K562 (cell line): ENCODE measurements at regions not wholly inside any gene's neighbourhood (a gene's known extent, or its start where the extent isn't known, plus 50 kb on each side); places are given as distances from the start of the nearest gene placed in this dataset.

Experiments
- ATF2 ChIP-seq: sonication (generic); formaldehyde crosslinking; IDR thresholded peaks from 2 replicates; pipeline ENCODE4 v1.8.1; 2022; ENCODE audit warnings: missing genetic modification reagents
- CHCHD3 ChIP-seq: fragments of 250-450 bp; sonication (Bioruptor Pico); IDR thresholded peaks from 2 replicates; pipeline ENCODE4 v2.1.2; 2022; ENCODE audit warnings: mild to moderate bottlenecking
- CTCF ChIP-seq, 3 experiments: IDR thresholded peaks in 2 of 3; conservative IDR thresholded peaks in 1 of 3; 2 replicates each; pipeline ENCODE4 v1.5.1; 2011 to 2012; ENCODE audit warnings: low read length in 3 of 3, mild to moderate bottlenecking in 3 of 3, control low read depth in 2 of 3, improper control_type of control experiment in 1 of 3, inconsistent platforms in 1 of 3, low read depth in 1 of 3, mixed read lengths in 1 of 3, moderate library complexity in 1 of 3; ENCODE audit not compliant: insufficient read depth in 2 of 3
- GTF3C2 ChIP-seq: IDR thresholded peaks from 3 replicates; pipeline ENCODE4 v1.6.1; 2011; ENCODE audit warnings: borderline replicate concordance, mild to moderate bottlenecking, moderate library complexity; ENCODE audit not compliant: insufficient read length; ENCODE audit errors: extremely low read depth
- HDGF ChIP-seq: fragments of 450-650 bp; IDR thresholded peaks from 2 replicates; pipeline ENCODE4 v1.6.1; 2016
- JUN ChIP-seq, 2 experiments: sonication (generic) in 1 of 2; formaldehyde crosslinking in 1 of 2; IDR thresholded peaks; 2 replicates each; pipeline versions ENCODE4 v1.6.1 to v1.8.0; 2012 to 2022; ENCODE audit warnings: borderline replicate concordance in 2 of 2, mild to moderate bottlenecking in 2 of 2, improper control_type of control experiment in 1 of 2, low read depth in 1 of 2, low read length in 1 of 2, missing genetic modification reagents in 1 of 2
- KHSRP ChIP-seq: fragments of 450-650 bp; IDR thresholded peaks from 2 replicates; pipeline ENCODE4 v1.6.1; 2017
- POLR2A ChIP-seq: fragments of 450-650 bp; conservative IDR thresholded peaks from 2 replicates; pipeline ENCODE4 v1.6.1; 2016
- POLR2AphosphoS5 ChIP-seq: IDR thresholded peaks from 2 replicates; pipeline ENCODE4 v1.6.1; 2011; ENCODE audit warnings: mild to moderate bottlenecking, low read depth, low read length, moderate library complexity; ENCODE audit not compliant: control insufficient read depth, insufficient read depth
- POU5F1 ChIP-seq: fragments of 150-350 bp; IDR thresholded peaks from 2 replicates; pipeline ENCODE4 v1.6.1; 2014; ENCODE audit warnings: borderline replicate concordance, low read length, low read depth, mild to moderate bottlenecking; ENCODE audit not compliant: partially characterized antibody
- TCF7 ChIP-seq: sonication (generic); IDR thresholded peaks from 2 replicates; pipeline ENCODE4 v1.6.1; 2016; ENCODE audit warnings: antibody characterized with exemption, borderline replicate concordance
- YY1 ChIP-seq, 3 experiments: IDR thresholded peaks; 2 replicates each; pipeline ENCODE4 v1.6.1; 2011; ENCODE audit warnings: low read length in 2 of 3, mild to moderate bottlenecking in 2 of 3, moderate library complexity in 2 of 3, borderline replicate concordance in 1 of 3, control low read depth in 1 of 3, low read depth in 1 of 3; ENCODE audit not compliant: insufficient read depth in 3 of 3, insufficient replicate concordance in 2 of 3, control insufficient read depth in 1 of 3, insufficient read length in 1 of 3; ENCODE audit errors: extremely low read depth in 1 of 3
- ZNF121 ChIP-seq: sonication (generic); formaldehyde crosslinking; conservative IDR thresholded peaks from 2 replicates; pipeline ENCODE4 v1.8.0; 2022; ENCODE audit warnings: missing genetic modification reagents

GRCh38 chr17:55911186-55911585 lies 160.3 kb downstream of the PCTP start:
- TF ChIP-seq POLR2A (no peak), CHCHD3 (no peak), CTCF (IDR thresholded peaks at IDR 0.05 in 2 of 3, conservative IDR thresholded peaks at IDR 0.05 in 1 of 3; ENCODE audit: insufficient read depth in 2 of 3, low read depth in 1 of 3, low read length in 3 of 3) (no peak), ATF2 (CRISPR knock-in tag) (no peak), ZNF121 (CRISPR knock-in tag) (no peak), JUN (IDR thresholded peaks at IDR 0.05; ENCODE audit: borderline replicate concordance, low read depth, low read length) (no peak), JUN (CRISPR knock-in tag; IDR thresholded peaks at IDR 0.05; ENCODE audit: borderline replicate concordance) (no peak), POLR2AphosphoS5 (no peak), POU5F1 (no peak), KHSRP (no peak), GTF3C2 (no peak), TCF7 (no peak), YY1 (IDR thresholded peaks at IDR 0.05; ENCODE audit: borderline replicate concordance in 1 of 3, control insufficient read depth in 1 of 3, extremely low read depth in 1 of 3, insufficient read depth in 3 of 3, insufficient read length in 1 of 3, insufficient replicate concordance in 2 of 3, low read depth in 1 of 3, low read length in 2 of 3) (no peak), HDGF (no peak)
